ENCODE measurements at regions not wholly inside any gene's neighbourhood (a gene's known extent, or its start where the extent isn't known, plus 50 kb on each side); places are given as distances from the start of the nearest gene placed in this dataset.
A peak's percentile ranks its signal among the peaks of the same experiment; 100 is the strongest.

DNA sequence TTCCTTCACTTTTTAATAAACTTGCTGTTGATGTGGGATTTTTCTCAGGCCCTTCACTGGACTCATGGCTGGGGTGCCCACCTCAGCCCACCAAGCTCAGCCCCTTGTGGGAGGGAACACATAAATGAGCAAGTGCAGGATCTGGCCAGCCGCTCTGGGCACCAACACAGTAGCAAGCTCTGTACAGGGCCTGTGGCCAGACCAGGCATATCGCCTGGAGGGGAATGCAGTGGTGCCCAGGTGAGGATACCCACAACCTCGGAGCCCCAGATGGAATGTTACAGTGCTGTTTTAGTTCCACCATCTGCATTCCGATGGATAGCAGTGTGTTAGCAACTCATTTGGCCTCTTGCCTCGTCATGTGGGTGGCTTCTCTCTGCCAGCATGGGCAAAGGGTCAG, 234.6 kb downstream of the PPP1R3A start:
- Histone ChIP-seq H3K9me3 (ENCODE audit: insufficient read depth, low read depth, low read length) (peaks cover 7% of the 10 kb centered on the region), H3K18ac (ENCODE audit: low read length) (no peak overlapping the region), H4K91ac (ENCODE audit: low read depth, low read length) (no peak overlapping the region), H3K23ac (ENCODE audit: low read length) (no peak overlapping the region), H3K4ac (ENCODE audit: low read depth, low read length) (no peak overlapping the region), H3K27me3 (ENCODE audit: insufficient read depth, low read length) (no peaks in the 10 kb centered on the region), H3K79me2 (ENCODE audit: control insufficient read depth, insufficient read depth, low read length, poor library complexity) (no peaks in the 10 kb centered on the region), H3K36me3 (ENCODE audit: control insufficient read depth in 1 of 2, insufficient read depth in 2 of 2, low read length in 2 of 2) (no peaks in the 10 kb centered on the region), H2BK120ac (ENCODE audit: insufficient read depth, low read length, poor library complexity) (no peak overlapping the region), H3K9ac (ENCODE audit: low read length) (no peak overlapping the region), H3K27ac (ENCODE audit: low read depth, low read length) (no peak overlapping the region), H2AFZ (ENCODE audit: insufficient read depth, low read length, poor library complexity) (no peak overlapping the region), H2BK12ac (ENCODE audit: low read length) (no peak overlapping the region), H3K4me1 (ENCODE audit: control insufficient read depth in 1 of 2, insufficient read depth in 2 of 2, low read length in 2 of 2) (no peaks in the 10 kb centered on the region), H3K79me1 (ENCODE audit: low read length) (no peaks in the 10 kb centered on the region), H4K12ac (ENCODE audit: low read depth, low read length) (no peak overlapping the region), H3K4me2 (ENCODE audit: low read length) (no peak overlapping the region), H2AK5ac (ENCODE audit: low read length) (no peak overlapping the region), H3K4me3 (ENCODE audit: low read depth, low read length) (no peak overlapping the region), H2BK5ac (ENCODE audit: low read depth, low read length, poor library complexity) (no peak overlapping the region), H4K8ac (ENCODE audit: low read depth, low read length) (no peak overlapping the region), H3K14ac (ENCODE audit: low read length) (no peak overlapping the region)
- no CpG with 5 or more reads among the region's 5 CpGs for WGBS (ENCODE audit: extremely low coverage, insufficient coverage, insufficient read length)
- no peak for DNase-seq

DNA sequence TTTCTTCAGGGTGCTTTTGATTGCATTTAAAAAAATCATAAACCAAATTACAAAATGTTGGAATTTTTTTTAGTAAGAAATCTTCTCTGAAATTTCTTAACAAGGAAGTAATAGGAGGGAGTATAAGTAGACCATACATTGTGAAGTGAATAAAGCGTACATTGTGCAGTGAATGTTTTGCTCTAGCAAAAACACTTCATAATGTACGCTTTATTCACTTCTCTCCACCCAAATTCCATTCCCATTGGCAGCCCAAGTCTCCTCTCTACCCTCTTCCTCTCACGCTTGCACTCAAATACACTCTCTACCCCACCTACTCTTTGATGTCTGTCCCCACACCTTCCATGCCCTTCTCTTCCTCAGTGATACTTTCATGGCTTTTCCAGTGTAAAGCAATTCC, 241.0 kb downstream of the PPP1R3A start:
- Histone ChIP-seq H2AK5ac (ENCODE audit: low read length) (no peak overlapping the region), H2BK5ac (ENCODE audit: low read depth, low read length, poor library complexity) (no peak overlapping the region), H3K36me3 (ENCODE audit: control insufficient read depth in 1 of 2, insufficient read depth in 2 of 2, low read length in 2 of 2) (no peaks in the 10 kb centered on the region), H4K8ac (ENCODE audit: low read depth, low read length) (no peak overlapping the region), H3K79me2 (ENCODE audit: control insufficient read depth, insufficient read depth, low read length, poor library complexity) (no peaks in the 10 kb centered on the region), H4K91ac (ENCODE audit: low read depth, low read length) (no peak overlapping the region), H3K4me1 (ENCODE audit: control insufficient read depth in 1 of 2, insufficient read depth in 2 of 2, low read length in 2 of 2) (no peaks in the 10 kb centered on the region), H3K4me3 (ENCODE audit: low read depth, low read length) (no peak overlapping the region), H2AFZ (ENCODE audit: insufficient read depth, low read length, poor library complexity) (no peak overlapping the region), H3K9me3 (ENCODE audit: insufficient read depth, low read depth, low read length) (no peaks in the 10 kb centered on the region), H3K14ac (ENCODE audit: low read length) (no peak overlapping the region), H3K18ac (ENCODE audit: low read length) (no peak overlapping the region), H3K79me1 (ENCODE audit: low read length) (no peaks in the 10 kb centered on the region), H2BK12ac (ENCODE audit: low read length) (no peak overlapping the region), H4K12ac (ENCODE audit: low read depth, low read length) (no peak overlapping the region), H3K4ac (ENCODE audit: low read depth, low read length) (no peak overlapping the region), H3K27ac (ENCODE audit: low read depth, low read length) (no peak overlapping the region), H3K4me2 (ENCODE audit: low read length) (no peak overlapping the region), H3K27me3 (ENCODE audit: insufficient read depth, low read length) (no peaks in the 10 kb centered on the region), H3K9ac (ENCODE audit: low read length) (no peak overlapping the region), H3K23ac (ENCODE audit: low read length) (no peak overlapping the region), H2BK120ac (ENCODE audit: insufficient read depth, low read length, poor library complexity) (no peak overlapping the region)
- DNase-seq, result no peak
- 100% methylated on average over 1 of the region's 3 CpGs for WGBS (ENCODE audit: extremely low coverage, insufficient coverage, insufficient read length)

DNA sequence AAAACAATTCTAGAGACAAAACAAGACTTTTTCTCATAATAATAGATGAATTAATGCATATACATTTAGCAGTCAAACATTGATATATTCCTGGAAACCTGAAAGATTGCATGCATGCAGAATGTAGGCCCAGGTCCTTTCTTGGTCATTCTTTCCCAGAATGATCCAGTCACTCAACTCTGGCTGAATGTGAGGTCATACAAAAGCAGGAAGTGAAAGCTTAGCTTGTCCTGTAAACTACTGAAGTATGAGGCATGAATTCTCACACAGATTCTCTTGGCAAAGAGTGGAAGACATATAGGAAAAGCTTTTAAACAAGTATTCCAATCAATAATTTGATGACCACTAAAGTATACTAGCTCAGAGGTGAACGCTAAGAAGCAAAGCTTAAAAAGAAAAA, 253.9 kb downstream of the PPP1R3A start:
- no peak overlapping the region for H3K18ac ChIP-seq (ENCODE audit: low read length)

GRCh38 chr7:113659416-113659815, 259.4 kb downstream of the PPP1R3A start:
- Histone ChIP-seq H3K79me2 (ENCODE audit: control insufficient read depth, insufficient read depth, low read length, poor library complexity) (no peaks in the 10 kb centered on the region), H3K23ac (ENCODE audit: low read length) (no peak overlapping the region), H3K27me3 (ENCODE audit: insufficient read depth, low read length) (no peaks in the 10 kb centered on the region), H3K18ac (ENCODE audit: low read length) (no peak overlapping the region), H3K9ac (ENCODE audit: low read length) (no peak overlapping the region), H3K4me1 (ENCODE audit: control insufficient read depth in 1 of 2, insufficient read depth in 2 of 2, low read length in 2 of 2) (no peaks in the 10 kb centered on the region), H4K12ac (ENCODE audit: low read depth, low read length) (no peak overlapping the region), H3K79me1 (ENCODE audit: low read length) (no peaks in the 10 kb centered on the region), H4K91ac (ENCODE audit: low read depth, low read length) (no peak overlapping the region), H2AK5ac (ENCODE audit: low read length) (no peak overlapping the region), H2AFZ (ENCODE audit: insufficient read depth, low read length, poor library complexity) (no peak overlapping the region), H3K9me3 (ENCODE audit: insufficient read depth, low read depth, low read length) (no peaks in the 10 kb centered on the region), H3K27ac (ENCODE audit: low read depth, low read length) (no peak overlapping the region), H2BK120ac (ENCODE audit: insufficient read depth, low read length, poor library complexity) (no peak overlapping the region), H3K4me3 (ENCODE audit: low read depth, low read length) (no peak overlapping the region), H4K8ac (ENCODE audit: low read depth, low read length) (no peak overlapping the region), H3K36me3 (ENCODE audit: control insufficient read depth in 1 of 2, insufficient read depth in 2 of 2, low read length in 2 of 2) (no peaks in the 10 kb centered on the region), H3K4ac (ENCODE audit: low read depth, low read length) (no peak overlapping the region), H2BK5ac (ENCODE audit: low read depth, low read length, poor library complexity) (no peak overlapping the region), H2BK12ac (ENCODE audit: low read length) (no peak overlapping the region), H3K4me2 (ENCODE audit: low read length) (no peak overlapping the region), H3K14ac (ENCODE audit: low read length) (no peak overlapping the region)
- no peak for DNase-seq

More for the DNA sequence above, 253.9 kb downstream of the PPP1R3A start:
- WGBS (ENCODE audit: extremely low coverage, insufficient coverage, insufficient read length), result no CpG with 5 or more reads among the region's 1 CpG
- Histone ChIP-seq H3K4me3 (ENCODE audit: low read depth, low read length) (no peak overlapping the region), H2BK120ac (ENCODE audit: insufficient read depth, low read length, poor library complexity) (no peak overlapping the region), H4K8ac (ENCODE audit: low read depth, low read length) (no peak overlapping the region), H3K23ac (ENCODE audit: low read length) (no peak overlapping the region), H2BK5ac (ENCODE audit: low read depth, low read length, poor library complexity) (no peak overlapping the region), H3K36me3 (ENCODE audit: control insufficient read depth in 1 of 2, insufficient read depth in 2 of 2, low read length in 2 of 2) (no peaks in the 10 kb centered on the region), H3K9ac (ENCODE audit: low read length) (no peak overlapping the region), H2AK5ac (ENCODE audit: low read length) (no peak overlapping the region), H3K9me3 (ENCODE audit: insufficient read depth, low read depth, low read length) (no peaks in the 10 kb centered on the region), H3K79me2 (ENCODE audit: control insufficient read depth, insufficient read depth, low read length, poor library complexity) (no peaks in the 10 kb centered on the region), H4K12ac (ENCODE audit: low read depth, low read length) (no peak overlapping the region), H2BK12ac (ENCODE audit: low read length) (no peak overlapping the region), H3K4me2 (ENCODE audit: low read length) (no peak overlapping the region), H3K79me1 (ENCODE audit: low read length) (no peaks in the 10 kb centered on the region), H3K27ac (ENCODE audit: low read depth, low read length) (no peak overlapping the region), H2AFZ (ENCODE audit: insufficient read depth, low read length, poor library complexity) (no peak overlapping the region), H3K4ac (ENCODE audit: low read depth, low read length) (no peak overlapping the region), H4K91ac (ENCODE audit: low read depth, low read length) (no peak overlapping the region), H3K4me1 (ENCODE audit: control insufficient read depth in 1 of 2, insufficient read depth in 2 of 2, low read length in 2 of 2) (no peaks in the 10 kb centered on the region), H3K14ac (ENCODE audit: low read length) (no peak overlapping the region), H3K27me3 (ENCODE audit: insufficient read depth, low read length) (no peaks in the 10 kb centered on the region)
- peak in 1 of 2 donors; percentile 13 for DNase-seq
